SW480 (cell line): ENCODE measurements at regions not wholly inside any gene's neighbourhood (a gene's known extent, or its start where the extent isn't known, plus 50 kb on each side); places are given as distances from the start of the nearest gene placed in this dataset.

Experiments used
- DNase-seq: peaks from one replicate; pipeline ENCODE4 v3.0.0-alpha.2; 2016; ENCODE audit warnings: low spot score

DNA sequence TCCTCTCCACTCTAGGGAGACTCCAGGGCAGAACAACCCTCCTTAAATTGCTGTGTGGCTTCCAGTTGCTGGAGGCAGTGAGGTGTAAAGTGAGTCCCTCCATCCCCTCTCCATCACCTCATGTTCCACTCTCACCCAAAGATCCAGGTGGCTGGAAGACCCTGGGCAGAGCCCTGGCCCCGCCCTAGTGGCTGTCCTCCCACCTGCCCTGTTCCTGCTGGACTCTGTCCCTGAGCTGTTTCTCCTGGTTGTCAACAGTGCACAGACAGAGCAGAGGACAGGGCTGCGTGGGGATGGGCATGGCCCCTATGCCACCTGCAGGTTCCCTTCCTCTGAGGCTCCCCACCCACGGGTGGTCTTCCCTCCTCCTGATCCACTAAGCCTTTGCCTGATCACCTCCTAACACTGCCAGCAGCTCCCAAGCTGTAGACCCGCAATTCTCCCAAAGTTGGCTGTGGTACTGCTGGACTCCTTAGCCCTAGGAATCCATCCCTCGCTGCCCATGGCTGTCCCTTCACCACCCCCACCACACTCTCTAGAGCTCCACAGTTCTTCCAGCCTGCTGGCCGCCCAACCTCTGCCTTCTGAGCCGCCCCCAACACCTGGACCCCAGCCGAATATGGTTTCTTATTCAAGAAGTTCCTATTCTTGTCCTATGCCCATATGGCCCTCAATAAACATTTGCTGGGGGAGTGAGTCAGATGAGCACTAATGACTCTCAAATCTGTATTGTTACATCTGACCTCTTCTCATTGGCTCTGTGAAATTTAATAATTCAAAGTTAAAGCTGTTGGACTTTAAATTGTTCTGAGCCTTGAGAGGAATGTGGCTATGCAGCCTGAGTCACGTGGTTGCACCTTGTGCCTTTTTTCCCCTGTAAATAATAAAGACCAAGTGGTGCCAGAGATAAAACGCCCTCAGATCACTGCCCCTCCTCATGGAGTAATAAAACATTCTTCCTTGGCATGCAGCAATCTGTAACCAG is 260.0 kb upstream of the HS6ST1 start:
- no peak for DNase-seq

DNA sequence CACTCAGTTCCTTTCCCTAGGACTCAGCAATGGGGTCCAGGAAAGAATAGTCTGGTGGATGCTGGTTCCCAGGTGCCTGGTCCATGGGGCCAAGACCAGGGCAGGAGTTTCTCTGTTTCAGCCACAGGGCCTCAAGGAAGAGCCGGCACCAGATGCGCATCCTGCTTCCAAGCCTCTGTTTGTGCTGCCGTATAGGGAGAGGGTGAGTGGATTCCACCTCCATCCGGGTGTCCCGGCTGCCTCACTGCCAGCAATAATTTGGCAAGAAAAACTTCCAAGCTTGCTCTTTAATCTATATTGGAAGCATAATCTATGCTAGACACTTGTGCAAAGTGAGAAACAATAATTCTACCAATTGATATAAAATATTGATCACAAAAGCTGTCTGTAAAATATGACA is 261.2 kb upstream of the HS6ST1 start:
- DNase-seq: no peak

DNA sequence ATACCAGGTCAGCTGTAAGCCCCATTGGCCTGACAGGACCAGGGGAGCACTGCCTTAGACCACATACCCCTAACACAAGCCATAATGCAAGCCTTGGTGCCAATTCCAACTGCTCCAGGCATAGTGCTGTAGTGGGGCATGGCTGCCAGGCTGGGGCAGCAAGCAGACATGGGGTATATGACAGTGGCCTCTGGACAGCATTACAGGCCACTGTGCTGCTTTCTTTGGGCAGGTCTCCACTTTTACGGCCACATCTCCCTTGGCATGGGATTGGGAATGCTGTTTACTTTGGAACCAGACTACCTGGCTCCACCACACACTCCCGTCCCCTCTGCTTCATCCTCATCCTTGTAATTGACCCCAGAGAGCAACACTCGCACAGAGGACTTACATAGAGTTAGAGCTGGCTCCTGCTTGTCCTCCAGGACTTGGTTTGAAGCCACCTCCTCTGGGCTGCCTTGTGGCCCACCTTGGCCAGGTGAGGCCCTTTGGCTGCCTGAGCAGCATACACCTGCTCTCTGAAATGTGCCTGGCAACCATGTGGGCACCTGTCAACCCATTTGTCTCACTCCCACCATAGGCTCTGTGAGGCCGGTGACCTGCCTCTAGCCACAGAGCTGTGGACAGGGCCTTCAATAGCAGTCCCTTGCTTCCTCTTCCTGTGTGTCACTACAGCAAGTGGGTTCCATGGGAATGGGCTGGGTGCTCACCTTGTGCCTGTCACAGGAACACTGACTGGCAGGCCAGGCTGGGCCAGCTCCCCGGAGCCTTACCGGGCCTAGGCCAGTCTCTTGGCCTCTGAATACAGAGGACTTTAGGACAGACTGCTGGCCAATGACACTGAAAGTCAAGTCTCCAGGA is 262.6 kb upstream of the HS6ST1 start:
- no peak for DNase-seq

DNA sequence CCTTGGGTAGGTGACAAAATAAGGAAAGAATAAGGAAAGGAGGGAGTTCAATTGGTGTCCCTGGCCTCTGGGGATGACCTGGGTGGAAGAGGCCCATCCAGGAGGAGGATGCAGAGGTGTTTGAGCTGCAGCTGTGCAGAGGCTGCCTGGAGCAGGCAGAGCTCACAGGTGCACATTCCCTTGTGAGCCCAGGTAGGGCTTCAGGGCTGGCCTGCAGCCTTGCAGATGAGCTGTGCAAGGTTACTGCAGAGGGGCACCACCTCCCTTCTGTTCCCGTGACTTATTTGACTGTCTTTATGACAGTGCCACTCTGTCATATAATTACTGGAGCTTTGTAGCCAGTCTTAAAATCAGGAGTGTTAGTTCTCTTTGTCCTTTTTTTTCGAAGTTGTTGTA is 263.2 kb upstream of the HS6ST1 start:
- DNase-seq: no peak

DNA sequence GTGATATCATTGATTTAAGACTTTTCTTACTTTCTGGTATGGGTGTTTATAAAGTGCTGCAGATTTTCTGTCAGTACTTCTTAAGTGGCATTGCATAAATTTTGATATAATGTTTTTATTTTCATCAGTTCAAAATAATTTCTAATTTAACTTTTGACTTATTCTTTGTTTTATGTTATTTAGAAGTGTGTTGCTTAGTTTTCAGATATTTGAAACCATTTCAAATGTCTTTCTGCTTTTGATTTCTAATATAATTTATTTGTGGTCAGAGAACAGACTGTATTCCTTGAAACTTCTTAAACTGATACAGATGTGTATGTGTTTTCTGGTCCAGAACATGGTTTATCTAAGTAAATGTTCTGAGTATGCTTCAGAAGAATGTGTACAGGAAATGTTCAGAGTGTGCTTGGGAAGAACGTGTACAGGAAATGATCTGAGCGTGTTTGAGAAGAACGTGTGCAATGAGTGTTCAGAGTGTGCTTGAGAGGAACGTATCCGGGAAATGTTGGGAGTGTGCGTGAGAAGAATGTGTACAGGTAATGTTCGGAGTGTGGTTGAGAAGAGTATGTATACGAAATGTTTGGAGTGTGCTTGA is 265.7 kb upstream of the HS6ST1 start:
- no peak for DNase-seq

DNA sequence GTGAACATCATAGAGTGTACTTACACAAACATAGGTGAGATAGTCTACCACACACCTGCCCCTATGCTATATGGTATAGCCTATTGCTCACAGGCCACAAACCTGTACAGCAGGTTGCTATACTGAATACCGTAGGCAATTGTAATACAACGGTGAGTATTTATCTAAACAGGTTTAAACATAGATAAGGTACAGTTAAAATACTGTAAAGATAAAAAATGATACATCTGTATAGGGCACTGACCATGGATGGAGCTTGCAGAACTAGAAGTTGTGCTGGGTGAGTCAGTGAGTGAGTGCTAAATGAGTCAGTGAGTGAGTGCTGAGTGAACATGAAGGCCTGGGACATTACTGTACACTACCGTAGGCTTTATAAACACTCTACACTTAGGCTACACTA is 267.0 kb upstream of the HS6ST1 start:
- DNase-seq: no peak

DNA sequence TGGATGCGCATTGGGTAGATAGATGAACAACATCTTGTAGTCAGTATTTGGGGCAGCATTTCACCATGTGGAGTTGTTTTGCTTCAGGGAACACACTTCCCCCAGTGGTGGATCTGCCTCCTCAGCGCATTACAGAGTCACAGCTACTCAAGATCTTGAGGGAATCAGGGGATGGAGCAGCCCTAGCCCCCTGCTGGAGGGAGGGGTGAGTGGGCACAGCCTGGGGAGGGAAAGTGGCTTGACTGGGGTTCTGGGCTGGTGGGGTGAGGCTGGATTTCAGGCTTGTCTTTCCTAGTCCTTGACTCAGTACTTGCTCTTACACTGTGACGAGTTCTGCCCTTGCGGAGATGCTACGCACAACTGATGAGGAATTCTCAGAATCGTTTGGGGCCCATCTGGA is 271.0 kb upstream of the HS6ST1 start:
- DNase-seq: no peak

DNA sequence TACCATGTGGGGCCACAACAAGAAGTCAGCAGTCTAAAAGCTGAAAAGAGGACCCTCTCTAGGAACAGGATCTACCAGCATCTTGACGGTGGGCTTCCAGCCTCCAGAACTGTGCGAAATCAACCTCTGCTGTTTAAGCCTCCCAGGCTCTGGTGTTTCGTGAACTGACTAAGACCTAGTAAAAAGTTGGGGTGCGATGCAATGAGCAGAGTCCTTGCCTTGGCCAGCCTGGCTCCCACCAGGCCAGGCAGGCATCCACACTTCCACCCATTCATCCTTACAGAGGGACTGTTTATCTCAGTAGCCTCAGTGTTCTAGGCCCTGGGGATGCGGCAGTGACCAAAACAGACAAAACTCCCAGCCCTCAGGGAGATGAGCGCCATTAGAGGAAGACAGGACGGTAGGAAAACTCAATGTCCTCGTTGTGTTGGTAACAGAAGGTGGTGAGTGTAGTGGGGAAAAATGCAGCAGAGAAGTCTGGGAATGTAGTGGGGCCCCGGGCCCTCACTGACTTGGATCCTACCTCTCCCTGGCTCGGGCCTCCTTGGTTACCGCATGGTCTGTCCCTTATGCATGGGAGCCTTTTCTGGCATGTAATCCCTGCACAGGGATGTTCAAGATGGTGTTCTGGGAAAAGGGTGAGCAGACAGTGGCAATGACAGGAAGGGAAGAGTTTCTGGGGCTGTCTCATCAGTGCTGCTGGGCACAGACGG is 271.8 kb upstream of the HS6ST1 start:
- DNase-seq: no peak

DNA sequence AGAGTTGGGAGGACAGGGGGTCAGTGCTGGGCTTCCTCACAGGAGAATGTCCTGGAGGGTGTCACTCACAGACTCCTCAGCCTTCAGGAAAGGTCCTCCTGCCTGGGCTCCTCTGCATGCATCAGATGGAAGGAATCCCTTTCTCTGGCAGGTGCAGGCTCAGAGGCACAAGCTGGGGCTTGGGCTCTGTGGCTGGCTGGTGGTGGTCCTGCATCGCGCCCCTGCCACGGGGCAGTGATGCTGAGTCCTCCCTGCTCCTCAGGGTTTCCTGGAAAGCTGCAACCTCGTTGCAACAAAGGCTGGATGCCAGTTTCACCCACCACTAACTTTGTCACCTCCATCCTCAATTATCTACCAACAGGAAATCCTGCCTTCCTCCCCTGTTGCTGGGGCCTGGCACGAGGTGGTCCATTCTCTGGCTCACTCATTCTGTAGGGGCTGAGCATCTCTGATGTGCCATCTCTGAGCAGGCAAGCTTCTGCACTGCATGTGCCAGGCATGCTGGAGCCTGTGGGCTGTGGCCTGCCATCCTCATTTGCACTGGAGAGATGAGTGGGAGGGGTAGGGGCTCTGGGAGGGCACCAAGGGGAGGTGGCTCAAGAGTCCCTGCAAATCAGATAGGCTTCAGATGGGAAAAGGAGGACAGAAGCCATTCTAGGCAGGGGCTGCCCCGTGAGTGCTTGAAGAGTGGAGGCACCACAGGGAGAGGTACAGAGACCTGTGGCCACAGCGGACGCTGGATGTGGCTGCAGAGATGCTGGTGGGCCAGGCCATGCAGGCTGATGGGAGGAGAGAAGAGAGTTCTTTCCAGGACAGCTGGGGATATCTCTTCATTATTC is 272.6 kb upstream of the HS6ST1 start:
- no peak for DNase-seq

DNA sequence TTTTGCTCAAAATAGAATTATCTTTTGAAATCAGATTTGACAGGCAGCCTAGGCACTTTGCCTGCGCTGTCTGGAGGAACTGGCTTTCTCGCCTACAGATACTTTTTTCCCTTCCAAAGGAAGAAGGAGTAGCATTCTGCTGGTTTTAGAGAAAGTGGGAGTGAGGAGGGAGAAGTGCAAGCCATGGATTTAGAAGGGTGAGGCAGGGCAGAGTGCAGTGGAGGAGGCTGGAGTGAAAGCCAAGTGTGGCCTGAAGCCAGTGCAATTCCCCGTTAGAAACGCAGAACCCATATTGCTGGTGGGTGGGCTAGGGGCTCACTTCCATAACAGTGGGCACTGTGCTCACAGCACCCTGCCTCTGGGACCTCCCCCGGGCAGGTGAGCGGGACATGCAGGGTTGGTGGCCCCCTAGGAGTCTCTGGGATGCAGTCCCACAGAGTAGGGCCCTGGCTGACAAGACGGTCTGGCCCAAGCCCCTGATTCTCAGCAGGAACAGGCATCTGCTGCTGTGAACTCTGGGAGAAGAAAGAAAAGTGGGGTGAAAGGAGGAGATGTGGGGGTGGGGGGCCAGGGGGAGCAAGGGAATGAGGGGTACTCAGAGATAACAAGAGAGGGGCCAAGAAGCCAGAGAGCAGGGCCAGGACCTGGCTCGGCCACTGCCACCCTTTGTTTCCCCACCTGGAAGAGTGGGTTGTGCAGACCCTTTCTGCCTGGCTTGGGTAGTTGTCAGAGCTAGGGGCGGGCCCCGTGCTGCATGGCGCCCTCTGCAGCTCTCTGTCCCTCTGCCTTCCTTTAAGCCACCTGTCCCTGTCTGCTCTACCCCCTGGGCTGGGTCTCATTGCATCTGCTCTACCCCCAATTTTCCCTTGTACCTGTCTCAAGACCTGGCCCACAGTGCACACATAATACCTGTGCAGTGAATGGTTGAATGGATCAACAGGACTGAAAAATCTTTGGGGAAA is 273.5 kb upstream of the HS6ST1 start:
- no peak for DNase-seq

DNA sequence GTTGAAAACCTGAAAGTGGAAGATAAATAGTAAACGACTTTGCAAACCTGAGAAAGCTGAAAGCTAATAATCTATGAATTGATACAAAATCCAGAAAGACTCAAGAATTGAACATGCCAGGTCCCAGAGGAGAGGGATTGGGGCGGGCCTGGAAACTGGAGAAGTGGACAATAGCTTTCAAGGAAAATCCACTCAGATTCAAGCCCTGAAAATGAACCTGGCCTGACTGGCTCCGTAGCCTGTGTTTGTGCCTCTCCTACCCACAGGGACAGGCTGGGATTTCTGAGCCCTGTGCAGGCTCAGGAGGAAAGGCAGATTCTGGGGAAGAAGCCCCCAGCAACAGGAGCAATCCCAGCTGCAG is 274.8 kb upstream of the HS6ST1 start:
- no peak for DNase-seq

DNA sequence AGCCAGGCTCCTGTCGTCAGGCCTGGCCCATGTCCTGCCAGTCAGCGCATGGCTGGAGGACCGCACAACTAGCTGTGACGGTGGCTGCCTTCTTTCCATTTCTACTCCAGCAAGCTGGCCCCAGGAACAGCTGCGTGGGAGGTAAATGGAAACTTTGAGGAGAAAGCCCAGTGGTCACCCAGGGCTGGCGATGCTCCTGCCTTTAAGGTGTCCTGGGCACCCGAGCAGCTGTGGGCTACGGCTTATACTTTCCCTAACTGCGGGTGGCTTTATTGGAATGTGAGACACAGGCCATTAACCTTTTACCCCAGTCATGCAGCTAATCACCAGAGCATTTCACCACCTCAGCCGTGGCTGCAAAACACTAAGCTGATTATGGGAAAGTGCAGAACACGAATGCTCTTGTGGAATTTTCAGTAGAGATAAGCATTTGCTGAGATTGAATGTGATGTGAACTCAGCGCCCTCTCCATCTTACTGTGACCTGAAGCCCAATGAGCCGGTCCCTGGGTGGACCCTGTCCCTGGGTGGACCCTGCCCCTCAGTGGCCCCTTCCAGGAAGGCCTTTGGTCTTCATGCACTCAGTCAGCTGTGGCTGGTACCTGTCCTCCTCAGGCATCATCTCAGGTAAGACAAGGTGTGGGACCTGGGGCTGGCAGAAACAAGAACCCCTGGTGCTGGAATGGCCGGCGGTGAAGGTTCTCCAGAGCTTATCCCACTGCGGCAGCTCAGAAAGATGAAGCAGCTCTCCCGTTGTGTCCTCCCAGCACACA is 275.4 kb upstream of the HS6ST1 start:
- DNase-seq: no peak

DNA sequence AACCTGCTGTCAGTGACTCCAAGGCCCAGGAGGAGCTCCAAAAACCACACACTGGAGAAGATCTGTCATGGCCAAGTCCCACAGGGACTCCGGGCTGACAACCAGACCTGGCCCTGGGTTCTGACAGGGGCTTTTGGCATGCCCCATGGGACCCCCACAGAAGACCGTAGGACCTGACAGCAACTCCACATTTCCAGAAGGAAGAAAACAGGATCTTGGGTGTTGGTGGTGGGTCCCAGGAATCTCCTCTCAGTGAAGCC is 275.9 kb upstream of the HS6ST1 start:
- no peak for DNase-seq

DNA sequence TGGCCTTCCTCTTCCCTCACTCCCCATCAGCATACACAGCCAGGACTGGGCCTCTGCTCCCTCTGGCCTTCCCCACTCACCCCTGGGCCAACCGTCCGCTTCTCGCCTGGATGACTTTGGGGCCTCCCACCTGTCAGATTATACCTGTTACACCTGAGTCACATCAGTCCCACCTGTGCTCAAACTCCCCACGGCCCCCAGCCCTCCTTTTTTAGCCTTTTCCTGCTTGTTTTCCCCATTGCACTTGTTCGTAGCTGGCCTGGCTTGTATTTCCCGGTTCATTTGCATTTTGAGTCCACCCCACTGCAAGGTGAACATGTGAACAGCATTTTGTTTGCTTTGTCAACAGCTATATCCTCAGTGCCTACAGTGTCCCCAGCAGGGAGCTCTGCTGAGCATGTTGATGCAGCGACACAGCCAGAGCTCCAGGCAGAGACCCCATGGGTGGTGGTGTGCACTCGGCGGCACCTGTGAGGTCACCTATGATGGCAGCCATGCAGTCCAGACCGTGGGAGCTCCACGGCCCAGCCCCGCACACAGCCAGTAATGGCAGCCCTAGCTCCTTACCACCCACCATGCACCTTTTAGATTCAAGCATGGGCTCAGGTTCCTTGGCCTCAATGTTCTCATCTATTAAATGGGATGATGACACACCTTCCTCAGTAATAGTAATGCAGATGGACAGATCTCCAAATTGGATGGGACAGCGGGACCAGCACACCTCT is 276.4 kb upstream of the HS6ST1 start:
- no peak for DNase-seq

DNA sequence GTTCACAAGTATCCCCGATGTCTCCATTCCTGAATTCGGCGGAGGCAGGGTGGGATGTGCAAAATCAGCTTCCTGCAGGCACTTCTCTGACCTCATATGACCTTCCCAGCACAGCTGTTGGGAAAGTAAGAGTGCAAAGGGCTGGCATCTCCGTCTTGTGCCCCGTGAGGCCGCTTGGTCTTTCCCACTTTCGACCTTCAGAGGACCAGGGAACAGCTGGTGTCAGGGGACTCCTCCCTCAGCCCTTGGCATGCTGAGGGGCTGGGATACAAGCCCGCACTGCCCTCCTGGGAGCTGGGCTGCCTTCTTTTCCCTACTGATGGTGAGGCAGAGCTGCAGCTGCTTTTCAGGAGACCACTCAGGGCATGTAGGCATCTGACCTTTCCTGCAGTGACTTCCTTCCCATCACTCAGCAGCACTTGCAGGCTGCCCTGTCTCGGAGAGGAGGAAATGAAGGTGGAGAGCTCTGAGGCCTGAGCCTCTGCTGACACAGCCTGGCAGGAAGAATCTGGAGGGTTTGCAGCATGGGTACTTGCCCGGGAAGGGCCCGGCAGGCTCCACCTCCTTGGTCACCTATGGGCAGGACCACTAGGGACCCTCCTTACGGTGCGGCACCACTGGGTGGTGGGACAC is 277.2 kb upstream of the HS6ST1 start:
- DNase-seq: no peak

DNA sequence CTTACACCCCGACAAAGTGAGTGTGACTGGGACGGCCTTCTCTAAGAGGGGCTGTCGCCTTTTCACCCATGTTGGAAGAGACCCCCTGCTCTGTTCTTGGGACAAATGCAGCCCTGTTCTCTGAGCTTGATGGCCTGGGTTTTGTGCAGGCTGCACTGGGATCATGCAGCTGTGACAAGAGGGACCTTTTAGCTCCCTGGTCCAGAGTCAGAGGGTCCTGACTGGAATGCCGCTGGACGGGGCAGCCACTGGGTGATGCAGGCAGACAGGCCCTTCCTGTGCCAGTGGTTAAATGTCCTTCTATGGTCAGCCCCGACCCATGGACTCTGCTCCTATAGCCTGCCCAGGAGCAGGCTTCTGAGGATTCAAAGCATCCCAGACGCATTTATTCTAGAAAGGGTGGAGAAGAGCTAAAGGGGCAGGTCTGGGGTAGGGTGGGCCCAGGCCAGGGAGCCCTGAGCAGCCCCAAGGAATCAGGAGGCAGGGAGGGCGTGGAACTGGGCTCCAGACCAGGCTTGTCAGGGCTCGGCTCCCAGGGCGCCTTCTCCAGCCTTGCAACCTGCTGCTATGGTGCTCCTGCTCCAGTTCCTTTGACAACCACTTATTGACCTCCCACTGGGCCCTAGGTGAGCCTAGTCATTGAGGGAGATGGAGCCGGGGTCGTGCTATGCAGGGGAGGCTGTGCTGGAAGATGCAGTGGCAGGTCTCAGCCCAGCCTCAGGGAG is 277.9 kb upstream of the HS6ST1 start:
- DNase-seq: no peak

DNA sequence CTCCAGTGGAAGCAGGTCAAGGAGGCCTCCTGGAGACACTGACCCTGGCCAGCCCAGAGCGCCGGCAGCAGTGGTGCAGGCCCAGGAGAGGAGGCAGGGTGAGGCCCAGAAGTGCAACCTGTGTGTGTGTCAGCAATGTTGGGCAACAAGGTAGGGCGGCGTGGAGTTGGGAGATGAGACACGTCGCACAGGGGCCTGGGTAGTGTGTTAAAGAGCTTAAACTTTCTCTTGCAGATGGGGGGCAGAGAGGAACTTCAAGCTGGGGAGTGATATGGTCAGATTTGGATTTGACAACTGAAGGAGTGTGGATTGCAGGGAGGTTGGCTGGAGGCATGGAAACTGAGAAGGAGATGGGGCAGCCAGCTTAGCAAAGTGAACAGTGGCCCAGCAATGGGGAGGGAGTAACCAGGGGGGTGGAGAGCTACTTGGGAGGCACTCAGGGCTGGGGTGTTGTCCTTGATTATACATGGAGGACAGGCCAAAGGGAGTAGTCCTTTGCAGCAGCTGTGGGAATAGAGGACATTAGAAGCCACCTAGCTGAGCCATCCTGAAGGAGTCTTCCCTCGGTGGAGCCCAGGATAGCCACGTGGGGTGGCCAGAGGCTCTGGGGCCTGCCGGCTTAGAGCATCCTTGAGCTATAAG is 278.6 kb upstream of the HS6ST1 start:
- no peak for DNase-seq
